Stimulated activated CD4-positive, alpha-beta T cell treated with anti-CD3 and anti-CD28 coated beads, Interleukin-2, amount 100 ng/mL, for 4 hours (primary cell): ENCODE measurements at regions not wholly inside any gene's neighbourhood (a gene's known extent, or its start where the extent isn't known, plus 50 kb on each side); places are given as distances from the start of the nearest gene placed in this dataset.

Source experiments
- DNase-seq: peaks from one replicate; pipeline ENCODE4 v3.0.0-alpha.2; 2020; ENCODE audit warnings: low read depth

GRCh38 chr21:16751695-16752474 is 761.0 kb upstream of the CXADR start:
- no peak for DNase-seq

GRCh38 chr21:16752475-16752857 is 760.4 kb upstream of the CXADR start:
- DNase-seq, result no peak

GRCh38 chr21:16755061-16755460 is 757.8 kb upstream of the CXADR start:
- DNase-seq, result no peak

GRCh38 chr21:16767201-16767600 is 745.6 kb upstream of the CXADR start:
- no peak for DNase-seq

- DNase-seq, result no peak
Observed at GRCh38 chr21:16768096-16768495, 744.7 kb upstream of the CXADR start.

GRCh38 chr21:16770266-16770665 is 742.6 kb upstream of the CXADR start:
- DNase-seq, result no peak

- no peak for DNase-seq
Observed at GRCh38 chr21:16773206-16773605, 739.6 kb upstream of the CXADR start.

GRCh38 chr21:16775076-16775475 is 737.8 kb upstream of the CXADR start:
- no peak for DNase-seq

GRCh38 chr21:16777041-16777720 is 735.7 kb upstream of the CXADR start:
- no peak for DNase-seq

GRCh38 chr21:16788584-16788983 is 724.3 kb upstream of the CXADR start:
- no peak for DNase-seq

- no peak for DNase-seq
Observed at GRCh38 chr21:16789636-16790035, 723.2 kb upstream of the CXADR start.

GRCh38 chr21:16792101-16792500 is 720.7 kb upstream of the CXADR start:
- no peak for DNase-seq

GRCh38 chr21:16794950-16795349 is 717.9 kb upstream of the CXADR start:
- DNase-seq, result no peak

- DNase-seq, result no peak
Observed at GRCh38 chr21:16796776-16797175, 716.1 kb upstream of the CXADR start.

GRCh38 chr21:16797540-16797939 is 715.3 kb upstream of the CXADR start:
- DNase-seq, result no peak

GRCh38 chr21:16797966-16798365 is 714.9 kb upstream of the CXADR start:
- DNase-seq, result no peak

GRCh38 chr21:16800536-16801275 is 712.1 kb upstream of the CXADR start:
- DNase-seq, result no peak

GRCh38 chr21:16811011-16811410 is 701.8 kb upstream of the CXADR start:
- no peak for DNase-seq

GRCh38 chr21:16811970-16812369 is 700.9 kb upstream of the CXADR start:
- DNase-seq, result no peak

- no peak for DNase-seq
Observed at GRCh38 chr21:16815243-16815642, 697.6 kb upstream of the CXADR start.

- DNase-seq, result no peak
Observed at GRCh38 chr21:16821588-16821987, 691.3 kb upstream of the CXADR start.

GRCh38 chr21:16829532-16829931 is 683.3 kb upstream of the CXADR start:
- no peak for DNase-seq

GRCh38 chr21:16832791-16833190 is 680.1 kb upstream of the CXADR start:
- no peak for DNase-seq
